ENCODE measurements at regions not wholly inside any gene's neighbourhood (a gene's known extent, or its start where the extent isn't known, plus 50 kb on each side); places are given as distances from the start of the nearest gene placed in this dataset.

DNA sequence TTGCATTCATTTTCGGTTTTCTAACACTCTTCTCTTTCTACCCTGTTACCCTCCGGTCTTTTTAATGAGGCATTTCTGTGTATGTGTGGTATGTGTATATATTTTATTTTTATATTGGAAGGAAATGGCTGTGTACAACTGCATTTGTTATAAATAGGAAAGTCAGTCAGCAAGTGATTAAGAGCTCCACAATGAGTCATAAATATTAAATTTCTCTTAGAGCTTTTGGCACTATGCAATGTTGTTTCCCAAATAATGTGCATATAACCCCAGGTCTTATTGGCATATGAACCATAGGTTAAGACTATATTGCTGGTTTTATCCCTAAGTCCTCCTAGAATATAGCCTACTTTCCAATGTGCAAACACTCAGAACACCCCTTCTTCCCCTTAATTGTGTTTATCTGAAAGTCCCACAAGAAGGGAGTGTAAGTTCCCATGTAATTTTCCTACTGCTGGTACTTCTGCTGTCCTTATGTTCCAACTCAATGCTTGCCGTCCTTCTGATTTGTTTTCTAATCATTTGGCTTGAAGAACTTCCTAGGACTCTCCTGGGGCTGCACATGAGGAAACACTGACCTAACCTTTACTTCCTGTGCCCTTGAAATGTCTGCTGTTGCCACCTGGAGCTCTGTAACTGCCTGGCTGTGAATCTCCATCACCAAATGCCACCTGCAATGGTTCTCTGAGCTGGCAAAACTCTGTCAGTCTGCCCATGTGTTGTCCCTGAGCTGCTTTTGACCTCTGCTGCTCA is 65.5 kb upstream of the PCSK5 start:
- Histone ChIP-seq H3K27me3 (ENCODE audit: control insufficient read depth, insufficient read depth, low read length) (no peaks in the 10 kb centered on the region), H3K36me3 (ENCODE audit: control insufficient read depth, insufficient read depth, low read length) (no peaks in the 10 kb centered on the region), H3K9me3 (ENCODE audit: control insufficient read depth, low read depth, low read length) (no peaks in the 10 kb centered on the region), H3K4me1 (ENCODE audit: control insufficient read depth, insufficient read depth, low read length) (no peaks in the 10 kb centered on the region), H3K27ac (ENCODE audit: low read length) (no peak overlapping the region), H3K4me3 (ENCODE audit: low read length) (no peak overlapping the region)
- no CpG with 5 or more reads among the region's 3 CpGs for WGBS (ENCODE audit: insufficient coverage, low lambda C conversion rate)
- DNase-seq, result no peak

DNA sequence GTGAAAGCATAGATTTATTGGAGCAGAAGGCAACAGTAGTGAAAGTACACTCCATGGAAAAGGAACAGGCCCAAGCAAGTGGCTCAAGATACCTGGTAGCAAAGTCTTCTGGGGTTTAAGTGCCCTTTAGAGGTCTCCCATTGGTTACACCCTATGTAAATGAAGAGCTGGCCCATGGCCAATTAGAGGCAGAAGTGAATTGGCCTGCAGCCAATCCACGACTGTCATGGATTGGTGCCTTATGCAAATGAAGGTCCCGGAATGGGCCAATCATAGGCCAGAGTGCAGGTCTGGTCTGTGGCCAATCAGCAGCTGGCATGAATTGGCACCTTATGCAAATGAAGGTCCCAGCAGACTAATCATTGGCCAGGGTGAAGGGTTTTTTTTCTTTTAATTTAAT is 64.2 kb upstream of the PCSK5 start:
- Histone ChIP-seq H3K4me3 (ENCODE audit: low read length) (no peak overlapping the region), H3K27ac (ENCODE audit: low read length) (no peak overlapping the region), H3K36me3 (ENCODE audit: control insufficient read depth, insufficient read depth, low read length) (no peaks in the 10 kb centered on the region), H3K27me3 (ENCODE audit: control insufficient read depth, insufficient read depth, low read length) (no peaks in the 10 kb centered on the region), H3K4me1 (ENCODE audit: control insufficient read depth, insufficient read depth, low read length) (no peaks in the 10 kb centered on the region), H3K9me3 (ENCODE audit: control insufficient read depth, low read depth, low read length) (no peaks in the 10 kb centered on the region)
- no CpG with 5 or more reads among the region's 2 CpGs for WGBS (ENCODE audit: insufficient coverage, low lambda C conversion rate)
- no peak for DNase-seq

DNA sequence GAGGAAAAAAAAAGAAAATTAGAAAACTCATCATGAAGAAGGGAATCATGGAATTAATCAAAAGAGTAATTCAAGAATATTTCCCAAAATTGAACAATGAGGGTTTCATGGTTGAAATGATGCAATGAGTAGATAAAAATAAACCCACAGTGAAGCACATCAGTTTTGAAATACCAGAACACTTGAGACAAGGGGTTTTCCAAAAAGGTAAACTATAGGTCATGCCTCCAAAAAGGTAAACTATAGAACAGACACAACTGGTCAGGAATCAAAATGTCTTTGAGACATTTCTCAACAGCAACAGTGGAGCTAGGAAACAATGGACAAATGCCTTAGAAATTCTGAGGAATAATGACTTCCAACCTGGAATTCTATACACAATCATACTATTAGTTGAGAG is 60.2 kb upstream of the PCSK5 start:
- no peak overlapping the region for H3K4me3 ChIP-seq (ENCODE audit: low read length)

DNA sequence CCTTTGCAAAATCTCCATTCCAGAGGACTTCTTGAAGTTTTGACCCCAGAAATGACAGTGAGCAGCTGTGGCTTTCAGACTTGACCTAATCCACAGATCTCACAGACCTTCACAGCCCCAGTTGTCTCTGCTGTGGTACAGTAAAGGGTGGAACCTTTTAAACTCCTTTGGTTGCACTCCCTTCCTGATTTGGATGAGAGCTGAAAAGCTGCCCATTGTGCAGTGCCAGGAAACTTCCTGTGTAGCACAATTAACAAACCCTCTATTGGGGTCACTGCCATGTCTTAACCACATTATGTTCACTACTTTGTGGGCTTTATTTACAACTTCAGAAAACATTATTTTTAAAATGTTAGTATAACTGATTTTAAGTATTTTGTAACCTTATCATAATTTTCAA is 56.7 kb upstream of the PCSK5 start:
- H3K27me3 ChIP-seq (ENCODE audit: control insufficient read depth, insufficient read depth, low read length), result no peaks in the 10 kb centered on the region
- DNase-seq, result no peak
- H3K27ac ChIP-seq (ENCODE audit: low read length), result no peak overlapping the region
- H3K9me3 ChIP-seq (ENCODE audit: control insufficient read depth, low read depth, low read length), result no peaks in the 10 kb centered on the region
- no peaks in the 10 kb centered on the region for H3K36me3 ChIP-seq (ENCODE audit: control insufficient read depth, insufficient read depth, low read length)
- H3K4me1 ChIP-seq (ENCODE audit: control insufficient read depth, insufficient read depth, low read length), result no peaks in the 10 kb centered on the region
- no peak overlapping the region for H3K4me3 ChIP-seq (ENCODE audit: low read length)

More for the DNA sequence above, 60.2 kb upstream of the PCSK5 start:
- no peaks in the 10 kb centered on the region for H3K9me3 ChIP-seq (ENCODE audit: control insufficient read depth, low read depth, low read length)
- H3K27ac ChIP-seq (ENCODE audit: low read length), result no peak overlapping the region
- DNase-seq, result no peak
- H3K36me3 ChIP-seq (ENCODE audit: control insufficient read depth, insufficient read depth, low read length), result no peaks in the 10 kb centered on the region
- H3K4me1 ChIP-seq (ENCODE audit: control insufficient read depth, insufficient read depth, low read length), result no peaks in the 10 kb centered on the region
- H3K27me3 ChIP-seq (ENCODE audit: control insufficient read depth, insufficient read depth, low read length), result no peaks in the 10 kb centered on the region

DNA sequence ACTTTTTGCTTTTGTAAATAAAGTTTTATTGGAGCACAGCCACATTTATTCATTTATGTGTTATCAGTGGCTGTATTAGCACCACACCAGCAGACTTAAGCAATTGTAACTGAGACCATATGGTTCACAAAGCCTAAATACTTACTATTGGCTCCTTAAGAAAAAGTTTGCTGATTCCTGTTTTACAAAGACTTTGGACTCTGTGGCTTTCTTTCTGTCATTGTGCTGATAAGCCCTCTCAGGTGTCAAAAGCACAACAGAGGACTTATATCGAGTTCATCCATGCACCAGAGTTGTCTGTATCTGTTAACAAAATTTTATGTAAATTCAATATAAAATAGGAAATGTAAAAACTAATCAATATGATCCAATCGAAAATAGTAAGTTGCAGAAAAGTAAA is 55.6 kb upstream of the PCSK5 start:
- WGBS (ENCODE audit: insufficient coverage, low lambda C conversion rate), result 100% methylated on average over 1 of the region's 2 CpGs
- Histone ChIP-seq H3K27ac (ENCODE audit: low read length) (peak overlapping the region; percentile 20), H3K9me3 (ENCODE audit: control insufficient read depth, low read depth, low read length) (no peaks in the 10 kb centered on the region), H3K4me3 (ENCODE audit: low read length) (no peak overlapping the region), H3K27me3 (ENCODE audit: control insufficient read depth, insufficient read depth, low read length) (no peaks in the 10 kb centered on the region), H3K4me1 (ENCODE audit: control insufficient read depth, insufficient read depth, low read length) (no peaks in the 10 kb centered on the region), H3K36me3 (ENCODE audit: control insufficient read depth, insufficient read depth, low read length) (no peaks in the 10 kb centered on the region)
- DNase-seq, result peak; percentile 23 to 47

All from large intestine (tissue), 3 donors.